Testis (tissue), 2 donors: ENCODE measurements at regions not wholly inside any gene's neighbourhood (a gene's known extent, or its start where the extent isn't known, plus 50 kb on each side); places are given as distances from the start of the nearest gene placed in this dataset.
"Not testable (repeated sequence)": the region's sequence is repeated elsewhere in the genome, so short reads cannot be mapped to it uniquely, and the experiment has no call there.

Experiments
- CTCF ChIP-seq, 3 experiments: fragments of 450-650 bp in 2 of 3; fragments of 200-600 bp in 1 of 3; sonication (generic) in 1 of 3; IDR thresholded peaks; one replicate each; pipeline ENCODE4 v1.5.1; 2016 to 2019; ENCODE audit warnings: antibody characterized with exemption in 3 of 3, mild to moderate bottlenecking in 2 of 3, moderate library complexity in 1 of 3
- POLR2A ChIP-seq: fragments of 450-650 bp; IDR thresholded peaks from one replicate; pipeline ENCODE4 v1.6.1; 2017; ENCODE audit warnings: antibody characterized with exemption, mild to moderate bottlenecking, moderate library complexity

GRCh38 chr6:155627722-155628212, 172.1 kb upstream of the NOX3 start:
- TF ChIP-seq CTCF (IDR thresholded peaks at IDR 0.05); POLR2A: not testable (repeated sequence)
